ENCODE measurements at regions not wholly inside any gene's neighbourhood (a gene's known extent, or its start where the extent isn't known, plus 50 kb on each side); places are given as distances from the start of the nearest gene placed in this dataset. TPM values are rescaled to one million over a fixed set of nuclear protein-coding genes. Genes with fewer than 3 reads are reported as not detected.
"Not testable (repeated sequence)": the region's sequence is repeated elsewhere in the genome, so short reads cannot be mapped to it uniquely, and the experiment has no call there.

GRCh38 chr12:8396225-8397071 lies 59.3 kb upstream of the CLEC6A start:
- peak; percentile 52 for DNase-seq
- 2 to 5% methylated on average over 16 to 68 of the region's 79 CpGs for WGBS, 2 experiments (ENCODE audit: low coverage in 1 of 2, low lambda C conversion rate in 2 of 2, missing lambda C conversion rate in 2 of 2)
- Histone ChIP-seq H2AFZ (peak overlapping the region; percentile 77), H3K4me2 (ENCODE audit: unreplicated experiment) (peak overlapping the region; percentile 78), H3K4me3 (peak overlapping the region; percentile 70)
- H3K4me1 ChIP-seq (ENCODE audit: insufficient read depth); H3K79me2 ChIP-seq (ENCODE audit: insufficient read depth); H4K20me1 ChIP-seq (ENCODE audit: insufficient read depth); H3K9ac ChIP-seq; H3K36me3 ChIP-seq (ENCODE audit: low read depth); H3K9me2 ChIP-seq (ENCODE audit: insufficient read depth); H3K27ac ChIP-seq; H3K9me3 ChIP-seq (ENCODE audit: low read depth); H3F3A ChIP-seq (ENCODE audit: insufficient read depth); in situ Hi-C loops (cut with MboI); H3K27me3 ChIP-seq (replicated peaks; ENCODE audit: insufficient read depth): not testable (repeated sequence)

GRCh38 chr12:8397378-8397777 lies 58.4 kb upstream of the CLEC6A start:
- in situ Hi-C loops (cut with MboI); H3K9me3 ChIP-seq (ENCODE audit: low read depth); H3K27ac ChIP-seq; H3F3A ChIP-seq (ENCODE audit: insufficient read depth); H2AFZ ChIP-seq; H3K4me1 ChIP-seq (ENCODE audit: insufficient read depth); H3K4me2 ChIP-seq (ENCODE audit: unreplicated experiment); H4K20me1 ChIP-seq (ENCODE audit: insufficient read depth); H3K36me3 ChIP-seq (ENCODE audit: low read depth); H3K27me3 ChIP-seq (replicated peaks; ENCODE audit: insufficient read depth); H3K4me3 ChIP-seq; H3K79me2 ChIP-seq (ENCODE audit: insufficient read depth); DNase-seq; H3K9me2 ChIP-seq (ENCODE audit: insufficient read depth); H3K9ac ChIP-seq: not testable (repeated sequence)
- 31 to 41% methylated on average over 7 of the region's 7 CpGs for WGBS, 2 experiments (ENCODE audit: low coverage in 1 of 2, low lambda C conversion rate in 2 of 2, missing lambda C conversion rate in 2 of 2)

- H3K9ac ChIP-seq; H2AFZ ChIP-seq; H3K4me2 ChIP-seq (ENCODE audit: unreplicated experiment); in situ Hi-C loops (cut with MboI); H3K9me2 ChIP-seq (ENCODE audit: insufficient read depth); H3K27ac ChIP-seq; H3K79me2 ChIP-seq (ENCODE audit: insufficient read depth); H3F3A ChIP-seq (ENCODE audit: insufficient read depth); H3K9me3 ChIP-seq (ENCODE audit: low read depth); H3K4me1 ChIP-seq (ENCODE audit: insufficient read depth); H3K36me3 ChIP-seq (ENCODE audit: low read depth); H3K27me3 ChIP-seq (replicated peaks; ENCODE audit: insufficient read depth); H3K4me3 ChIP-seq; H4K20me1 ChIP-seq (ENCODE audit: insufficient read depth): not testable (repeated sequence)
- peak; percentile 16 for DNase-seq
- WGBS, 2 experiments (ENCODE audit: low coverage in 1 of 2, low lambda C conversion rate in 2 of 2, missing lambda C conversion rate in 2 of 2): 13 to 22% methylated on average over 11 to 13 of the region's 13 CpGs
Observed at GRCh38 chr12:8399496-8400034, 56.2 kb upstream of the CLEC6A start.

GRCh38 chr12:8403834-8404233 lies 51.9 kb upstream of the CLEC6A start:
- H3K4me2 ChIP-seq (ENCODE audit: unreplicated experiment); H3K9ac ChIP-seq; H3F3A ChIP-seq (ENCODE audit: insufficient read depth); in situ Hi-C loops (cut with MboI); H3K27me3 ChIP-seq (replicated peaks; ENCODE audit: insufficient read depth); H3K79me2 ChIP-seq (ENCODE audit: insufficient read depth); H3K9me2 ChIP-seq (ENCODE audit: insufficient read depth); H2AFZ ChIP-seq; H4K20me1 ChIP-seq (ENCODE audit: insufficient read depth); DNase-seq; H3K4me3 ChIP-seq; H3K4me1 ChIP-seq (ENCODE audit: insufficient read depth); H3K36me3 ChIP-seq (ENCODE audit: low read depth); H3K27ac ChIP-seq; H3K9me3 ChIP-seq (ENCODE audit: low read depth): not testable (repeated sequence)
- 41 to 46% methylated on average over 6 of the region's 6 CpGs for WGBS, 2 experiments (ENCODE audit: low coverage in 1 of 2, low lambda C conversion rate in 2 of 2, missing lambda C conversion rate in 2 of 2)

- H3K4me1 ChIP-seq (ENCODE audit: insufficient read depth); H3K27me3 ChIP-seq (replicated peaks; ENCODE audit: insufficient read depth); DNase-seq; H3K9ac ChIP-seq; H2AFZ ChIP-seq; H3K36me3 ChIP-seq (ENCODE audit: low read depth); H3K4me2 ChIP-seq (ENCODE audit: unreplicated experiment); H3K79me2 ChIP-seq (ENCODE audit: insufficient read depth); in situ Hi-C loops (cut with MboI); H4K20me1 ChIP-seq (ENCODE audit: insufficient read depth); H3K9me2 ChIP-seq (ENCODE audit: insufficient read depth); H3K4me3 ChIP-seq; H3F3A ChIP-seq (ENCODE audit: insufficient read depth); H3K27ac ChIP-seq; H3K9me3 ChIP-seq (ENCODE audit: low read depth): not testable (repeated sequence)
- WGBS, 2 experiments (ENCODE audit: low coverage in 1 of 2, low lambda C conversion rate in 2 of 2, missing lambda C conversion rate in 2 of 2): 70 to 80% methylated on average over 23 to 26 of the region's 26 CpGs
Observed at GRCh38 chr12:8404341-8404740, 51.4 kb upstream of the CLEC6A start.

Small RNA genes in the stretch of these regions (small RNA-seq; reads per million reads assigned to genes)
- not detected for gene AC092745.3 (ENCODE audit: low read depth, low replicate concordance)

Data from GM23248 (cell line).